HCT116 (cell line): ENCODE measurements at regions not wholly inside any gene's neighbourhood (a gene's known extent, or its start where the extent isn't known, plus 50 kb on each side); places are given as distances from the start of the nearest gene placed in this dataset.

ENCODE experiments used
- CEBPB ChIP-seq: IDR thresholded peaks from 2 replicates; pipeline ENCODE4 v1.6.1; 2012; ENCODE audit warnings: low read depth
- ELF1 ChIP-seq: IDR thresholded peaks from 2 replicates; pipeline ENCODE4 v1.6.1; 2012; ENCODE audit warnings: low read depth, borderline replicate concordance
- EZH2 ChIP-seq: fragments of 200-600 bp; sonication (generic); IDR thresholded peaks from 2 replicates; pipeline ENCODE4 v1.6.1; 2017; ENCODE audit warnings: antibody characterized with exemption, mixed run types
- JUND ChIP-seq: IDR thresholded peaks from 2 replicates; pipeline ENCODE4 v1.6.1; 2012
- MAX ChIP-seq: IDR thresholded peaks from 2 replicates; pipeline ENCODE4 v1.6.1; 2012
- POLR2A ChIP-seq: IDR thresholded peaks from 2 replicates; pipeline ENCODE4 v1.7.0; 2011; ENCODE audit warnings: borderline replicate concordance; ENCODE audit not compliant: insufficient read depth, insufficient read length; ENCODE audit errors: extremely low read depth
- POLR2AphosphoS5 ChIP-seq: IDR thresholded peaks from 2 replicates; pipeline ENCODE4 v1.6.1; 2011; ENCODE audit warnings: mild to moderate bottlenecking, low read depth, low read length, moderate library complexity
- RAD21 ChIP-seq: IDR thresholded peaks from 2 replicates; pipeline ENCODE4 v1.6.1; 2012; ENCODE audit warnings: low read depth, mild to moderate bottlenecking
- SIN3A ChIP-seq: IDR thresholded peaks from 2 replicates; pipeline ENCODE4 v1.6.1; 2012; ENCODE audit warnings: low read depth
- SP1 ChIP-seq: IDR thresholded peaks from 2 replicates; pipeline ENCODE4 v1.6.1; 2012; ENCODE audit warnings: low read depth
- TCF7L2 ChIP-seq: IDR thresholded peaks from 2 replicates; pipeline ENCODE4 v1.7.0; 2011; ENCODE audit warnings: borderline replicate concordance, inconsistent platforms; ENCODE audit not compliant: insufficient read depth, insufficient read length; ENCODE audit errors: extremely low read depth
- ZNF274 ChIP-seq: fragments of 200-500 bp; sonication (Bioruptor generic); IDR thresholded peaks from 2 replicates; pipeline ENCODE4 v1.6.1; 2014; ENCODE audit warnings: mild to moderate bottlenecking, low read depth, low read length, inconsistent platforms
- TF ChIP-seq, protein P1 (sequence below), 3 experiments: fragments of 200-600 bp in 1 of 3; sonication (generic) in 1 of 3; IDR thresholded peaks in 2 of 3; conservative IDR thresholded peaks in 1 of 3; 2 replicates each; pipeline ENCODE4 v1.5.1; 2012 to 2017; ENCODE audit warnings: low read depth in 2 of 3, low read length in 2 of 3, antibody characterized with exemption in 1 of 3, borderline replicate concordance in 1 of 3, control low read depth in 1 of 3, mild to moderate bottlenecking in 1 of 3, mixed read lengths in 1 of 3, mixed run types in 1 of 3, moderate library complexity in 1 of 3; ENCODE audit not compliant: insufficient read depth in 1 of 3
- TF ChIP-seq, protein P2 (sequence below): IDR thresholded peaks from 2 replicates; pipeline ENCODE4 v1.6.1; 2012; ENCODE audit warnings: low read depth

- TF ChIP-seq, protein P1, sequence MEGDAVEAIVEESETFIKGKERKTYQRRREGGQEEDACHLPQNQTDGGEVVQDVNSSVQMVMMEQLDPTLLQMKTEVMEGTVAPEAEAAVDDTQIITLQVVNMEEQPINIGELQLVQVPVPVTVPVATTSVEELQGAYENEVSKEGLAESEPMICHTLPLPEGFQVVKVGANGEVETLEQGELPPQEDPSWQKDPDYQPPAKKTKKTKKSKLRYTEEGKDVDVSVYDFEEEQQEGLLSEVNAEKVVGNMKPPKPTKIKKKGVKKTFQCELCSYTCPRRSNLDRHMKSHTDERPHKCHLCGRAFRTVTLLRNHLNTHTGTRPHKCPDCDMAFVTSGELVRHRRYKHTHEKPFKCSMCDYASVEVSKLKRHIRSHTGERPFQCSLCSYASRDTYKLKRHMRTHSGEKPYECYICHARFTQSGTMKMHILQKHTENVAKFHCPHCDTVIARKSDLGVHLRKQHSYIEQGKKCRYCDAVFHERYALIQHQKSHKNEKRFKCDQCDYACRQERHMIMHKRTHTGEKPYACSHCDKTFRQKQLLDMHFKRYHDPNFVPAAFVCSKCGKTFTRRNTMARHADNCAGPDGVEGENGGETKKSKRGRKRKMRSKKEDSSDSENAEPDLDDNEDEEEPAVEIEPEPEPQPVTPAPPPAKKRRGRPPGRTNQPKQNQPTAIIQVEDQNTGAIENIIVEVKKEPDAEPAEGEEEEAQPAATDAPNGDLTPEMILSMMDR (IDR thresholded peaks at IDR 0.05 in 2 of 3, conservative IDR thresholded peaks at IDR 0.05 in 1 of 3; ENCODE audit: borderline replicate concordance in 1 of 3, insufficient read depth in 1 of 3, low read depth in 2 of 3, low read length in 2 of 3), result no peak
- no peak for TF ChIP-seq POLR2A
- TF ChIP-seq, protein P2, sequence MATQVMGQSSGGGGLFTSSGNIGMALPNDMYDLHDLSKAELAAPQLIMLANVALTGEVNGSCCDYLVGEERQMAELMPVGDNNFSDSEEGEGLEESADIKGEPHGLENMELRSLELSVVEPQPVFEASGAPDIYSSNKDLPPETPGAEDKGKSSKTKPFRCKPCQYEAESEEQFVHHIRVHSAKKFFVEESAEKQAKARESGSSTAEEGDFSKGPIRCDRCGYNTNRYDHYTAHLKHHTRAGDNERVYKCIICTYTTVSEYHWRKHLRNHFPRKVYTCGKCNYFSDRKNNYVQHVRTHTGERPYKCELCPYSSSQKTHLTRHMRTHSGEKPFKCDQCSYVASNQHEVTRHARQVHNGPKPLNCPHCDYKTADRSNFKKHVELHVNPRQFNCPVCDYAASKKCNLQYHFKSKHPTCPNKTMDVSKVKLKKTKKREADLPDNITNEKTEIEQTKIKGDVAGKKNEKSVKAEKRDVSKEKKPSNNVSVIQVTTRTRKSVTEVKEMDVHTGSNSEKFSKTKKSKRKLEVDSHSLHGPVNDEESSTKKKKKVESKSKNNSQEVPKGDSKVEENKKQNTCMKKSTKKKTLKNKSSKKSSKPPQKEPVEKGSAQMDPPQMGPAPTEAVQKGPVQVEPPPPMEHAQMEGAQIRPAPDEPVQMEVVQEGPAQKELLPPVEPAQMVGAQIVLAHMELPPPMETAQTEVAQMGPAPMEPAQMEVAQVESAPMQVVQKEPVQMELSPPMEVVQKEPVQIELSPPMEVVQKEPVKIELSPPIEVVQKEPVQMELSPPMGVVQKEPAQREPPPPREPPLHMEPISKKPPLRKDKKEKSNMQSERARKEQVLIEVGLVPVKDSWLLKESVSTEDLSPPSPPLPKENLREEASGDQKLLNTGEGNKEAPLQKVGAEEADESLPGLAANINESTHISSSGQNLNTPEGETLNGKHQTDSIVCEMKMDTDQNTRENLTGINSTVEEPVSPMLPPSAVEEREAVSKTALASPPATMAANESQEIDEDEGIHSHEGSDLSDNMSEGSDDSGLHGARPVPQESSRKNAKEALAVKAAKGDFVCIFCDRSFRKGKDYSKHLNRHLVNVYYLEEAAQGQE, result no peak
- TF ChIP-seq JUND, result no peak
- no peak for TF ChIP-seq POLR2AphosphoS5
- no peak for TF ChIP-seq SP1
- no peak for TF ChIP-seq TCF7L2
- TF ChIP-seq CEBPB, result no peak
- no peak for TF ChIP-seq ZNF274
- no peak for TF ChIP-seq RAD21
- no peak for TF ChIP-seq MAX
- TF ChIP-seq SIN3A, result no peak
- no peak for TF ChIP-seq EZH2
- TF ChIP-seq ELF1, result no peak
These were observed 82.8 kb upstream of the HIVEP1 start for GRCh38 chr6:11929241-11929835.
